ENCODE measurements at regions not wholly inside any gene's neighbourhood (a gene's known extent, or its start where the extent isn't known, plus 50 kb on each side); places are given as distances from the start of the nearest gene placed in this dataset.
A peak's percentile ranks its signal among the peaks of the same experiment; 100 is the strongest.

DNA sequence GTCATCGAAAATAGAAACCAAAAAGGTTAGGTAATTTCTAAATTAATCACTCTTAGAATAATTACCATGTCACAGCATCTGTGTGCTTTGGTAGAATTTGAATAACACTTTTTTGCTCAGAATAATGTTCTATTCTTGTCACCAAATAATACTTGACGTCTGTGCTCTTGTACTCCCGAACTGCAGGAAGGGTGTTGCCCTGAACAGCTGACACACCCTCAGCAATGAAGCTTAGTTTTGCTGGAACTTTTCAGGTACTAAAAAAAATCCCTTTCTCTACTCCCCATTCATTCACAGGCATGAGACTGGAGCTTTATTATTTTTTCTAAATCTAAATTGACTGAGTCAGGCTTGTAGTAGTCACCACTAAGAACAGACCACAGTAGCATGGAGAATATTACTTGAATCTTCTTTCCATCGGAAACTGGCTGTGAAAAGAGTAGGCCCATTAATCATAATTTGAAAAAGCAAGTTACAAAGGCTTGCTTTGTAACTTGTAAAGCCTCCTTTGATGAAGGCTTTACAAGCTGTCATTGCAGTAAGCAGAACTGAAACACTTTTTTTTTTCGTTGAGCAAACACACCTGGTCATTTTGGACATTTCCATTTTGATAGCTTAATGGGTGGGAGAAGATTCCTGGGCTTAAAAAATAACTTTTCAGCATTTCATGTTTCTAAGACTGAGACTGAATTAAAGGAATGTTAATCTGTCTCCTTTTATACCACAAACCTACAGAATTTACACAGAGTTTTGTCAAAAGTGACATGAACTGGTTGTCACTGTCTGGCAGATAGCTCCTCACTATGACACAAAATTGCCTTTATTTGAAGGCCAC is 70.3 kb upstream of the PELI1 start:
- Mint-ChIP-seq H3K27me3 (no peaks in the 10 kb centered on the region), H3K4me3 (no peak overlapping the region), H3K27ac (peak overlapping the region; percentile 56), H3K36me3 (ENCODE audit: low read depth) (no peaks in the 10 kb centered on the region), H3K4me1 (ENCODE audit: low read depth) (peaks cover 46% of the 10 kb centered on the region), H3K9me3 (no peaks in the 10 kb centered on the region)
- intact Hi-C loops (cut with micrococcal nuclease): loop anchor here (5.0 kb wide), 2 partner anchors 63 to 72 kb away; partner anchors contain the start of gene PELI1

DNA sequence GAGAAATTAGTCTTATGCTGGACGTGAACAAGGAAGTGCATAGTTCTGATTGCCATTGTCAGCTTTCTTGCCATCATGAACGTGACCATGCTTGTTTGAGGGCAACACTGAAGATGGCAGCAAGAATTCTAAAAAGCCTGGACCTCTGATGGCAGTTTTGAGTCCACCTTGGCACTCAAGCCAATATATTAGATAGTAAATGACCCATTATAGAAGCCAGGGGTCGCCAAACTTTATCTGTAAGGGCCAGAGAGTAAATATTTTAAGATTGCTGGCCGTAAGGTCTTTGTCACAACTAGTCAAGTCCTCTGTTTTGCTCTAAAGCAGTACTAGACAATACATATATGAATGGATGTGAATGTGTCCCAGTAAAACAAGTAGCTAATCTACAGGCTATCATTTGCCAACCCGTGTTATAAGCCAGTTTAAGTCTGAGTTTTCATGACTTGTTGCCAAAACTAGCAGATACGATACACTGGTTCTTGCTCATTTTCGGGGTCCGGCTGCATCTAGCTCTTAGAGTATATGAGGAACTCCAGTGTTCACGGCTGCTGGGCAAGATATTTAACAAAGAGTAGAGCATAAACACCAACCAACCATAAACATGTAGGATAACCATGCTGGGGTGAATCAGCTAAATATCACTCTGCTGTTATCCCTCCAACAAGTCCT is 73.1 kb upstream of the PELI1 start:
- H3K9me3 Mint-ChIP-seq: no peaks in the 10 kb centered on the region
- H3K4me3 Mint-ChIP-seq: no peak overlapping the region
- peaks cover 35% of the 10 kb centered on the region for H3K4me1 Mint-ChIP-seq (ENCODE audit: low read depth)
- no peaks in the 10 kb centered on the region for H3K36me3 Mint-ChIP-seq (ENCODE audit: low read depth)
- intact Hi-C loops (cut with micrococcal nuclease): no loop called here
- no peaks in the 10 kb centered on the region for H3K27me3 Mint-ChIP-seq
- no peak overlapping the region for H3K27ac Mint-ChIP-seq

DNA sequence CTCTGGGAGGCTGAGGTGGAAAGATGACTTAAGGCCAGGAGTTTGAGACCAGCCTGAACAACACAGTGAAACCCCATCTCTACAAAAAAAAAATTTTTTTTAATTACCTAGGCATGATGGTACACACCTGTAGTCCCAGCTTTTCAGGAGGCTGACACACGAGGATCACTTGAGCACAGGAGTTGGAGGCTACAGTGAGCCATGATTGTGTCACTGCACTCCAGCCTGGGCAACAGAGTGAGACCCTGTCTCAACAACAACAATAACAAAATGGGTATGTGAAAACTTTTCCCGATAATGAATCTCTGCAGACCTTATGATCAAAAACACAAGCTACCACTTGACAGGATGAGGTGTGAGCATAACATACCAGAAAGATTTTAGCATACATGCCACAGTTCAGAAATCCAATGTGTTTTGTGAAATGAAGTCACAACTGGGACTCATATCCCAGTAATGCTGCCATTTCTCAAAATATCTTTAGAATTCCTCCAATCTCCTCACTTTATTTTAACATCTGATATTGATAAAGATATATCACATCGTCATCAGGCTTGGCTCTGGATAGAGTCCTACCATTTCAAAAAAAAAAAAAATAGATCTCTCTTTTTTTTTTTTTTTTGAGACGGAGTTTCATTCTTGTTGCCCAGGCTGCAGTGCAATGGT is 74.0 kb upstream of the PELI1 start:
- Mint-ChIP-seq H3K4me1 (ENCODE audit: low read depth) (peaks cover 40% of the 10 kb centered on the region), H3K27ac (no peak overlapping the region), H3K36me3 (ENCODE audit: low read depth) (no peaks in the 10 kb centered on the region), H3K4me3 (no peak overlapping the region), H3K9me3 (no peaks in the 10 kb centered on the region), H3K27me3 (no peaks in the 10 kb centered on the region)
- intact Hi-C loops (cut with micrococcal nuclease): no loop called here

DNA sequence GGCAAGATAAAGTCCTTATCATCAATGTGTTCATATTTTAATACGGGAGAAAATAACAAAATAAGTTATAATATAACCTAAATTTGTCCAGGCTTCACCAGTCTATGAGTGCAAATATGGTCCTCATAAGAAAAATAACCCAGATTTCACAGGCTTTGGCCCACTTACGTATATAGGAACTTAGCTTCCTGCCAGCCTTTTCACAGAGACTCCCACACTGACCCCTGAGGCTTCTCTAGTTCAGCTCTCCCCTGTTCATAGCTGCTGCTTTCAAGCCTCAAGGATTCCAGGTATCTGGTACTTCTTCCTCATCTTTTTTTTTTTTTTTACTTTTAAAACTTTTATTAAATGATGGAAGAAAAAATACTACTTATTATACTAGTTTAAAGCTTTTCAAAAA is 74.9 kb upstream of the PELI1 start:
- no peaks in the 10 kb centered on the region for H3K27me3 Mint-ChIP-seq
- intact Hi-C loops (cut with micrococcal nuclease): no loop called here
- peaks cover 43% of the 10 kb centered on the region for H3K4me1 Mint-ChIP-seq (ENCODE audit: low read depth)
- H3K36me3 Mint-ChIP-seq (ENCODE audit: low read depth): no peaks in the 10 kb centered on the region
- H3K4me3 Mint-ChIP-seq: no peak overlapping the region
- peak overlapping the region; percentile 47 for H3K27ac Mint-ChIP-seq
- H3K9me3 Mint-ChIP-seq: no peaks in the 10 kb centered on the region

DNA sequence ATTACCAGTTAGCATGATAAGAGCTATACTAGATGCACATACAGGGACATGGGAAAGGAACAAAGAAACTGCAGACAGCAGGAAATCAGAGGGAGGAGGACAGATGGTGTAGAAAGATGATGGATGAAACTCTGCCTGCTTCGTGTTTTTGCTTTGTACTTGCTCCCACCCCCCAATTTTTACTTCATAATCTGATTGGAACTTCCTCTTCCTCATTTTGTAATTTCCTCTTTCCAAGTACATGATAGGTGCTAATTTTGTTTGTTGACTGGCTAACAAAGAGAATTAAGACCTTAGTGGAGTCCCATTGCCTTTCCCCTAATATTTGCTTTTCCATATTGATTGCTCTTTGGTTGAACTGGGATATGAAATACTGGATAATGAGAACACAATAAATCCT is 76.0 kb upstream of the PELI1 start:
- Mint-ChIP-seq H3K4me3 (no peak overlapping the region), H3K36me3 (ENCODE audit: low read depth) (no peaks in the 10 kb centered on the region), H3K27me3 (no peaks in the 10 kb centered on the region), H3K9me3 (no peaks in the 10 kb centered on the region), H3K4me1 (ENCODE audit: low read depth) (peaks cover 38% of the 10 kb centered on the region), H3K27ac (peak overlapping the region; percentile 55)
- intact Hi-C loops (cut with micrococcal nuclease): no loop called here

DNA sequence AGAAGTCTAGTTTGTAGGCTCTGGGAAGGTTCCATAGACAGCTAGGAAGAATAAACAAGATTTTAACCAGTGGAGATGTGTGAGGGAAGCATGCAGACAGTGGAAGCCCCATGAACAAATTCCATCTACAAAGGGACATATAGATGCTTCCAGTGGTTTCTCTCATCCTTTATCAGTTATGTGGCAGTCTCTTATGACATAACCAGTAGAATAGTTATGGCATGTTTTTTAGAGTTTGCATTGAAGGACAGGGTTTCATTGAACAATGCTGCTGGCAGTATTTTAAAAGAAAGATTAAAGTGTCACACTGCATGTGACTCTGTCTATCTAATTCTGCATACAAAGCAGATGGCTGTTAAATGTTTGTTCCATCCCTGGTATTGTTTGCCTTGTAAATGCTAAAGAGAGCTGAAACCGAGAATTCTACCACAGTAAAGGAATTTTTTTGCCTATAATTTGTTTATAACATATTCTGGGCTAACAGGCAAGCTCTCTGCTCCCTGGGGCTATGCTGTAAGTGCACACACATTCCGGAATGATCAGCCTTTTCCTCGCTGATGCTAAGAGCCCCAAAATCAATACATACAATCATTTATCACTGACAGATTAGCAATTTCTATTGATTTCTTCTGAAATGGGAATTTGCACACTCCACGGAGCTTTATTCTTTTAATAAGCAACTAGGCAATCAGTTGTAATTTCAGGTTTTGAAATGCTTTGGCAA is 76.8 kb upstream of the PELI1 start:
- H3K36me3 Mint-ChIP-seq (ENCODE audit: low read depth): no peaks in the 10 kb centered on the region
- no peak overlapping the region for H3K4me3 Mint-ChIP-seq
- no peaks in the 10 kb centered on the region for H3K9me3 Mint-ChIP-seq
- no peaks in the 10 kb centered on the region for H3K27me3 Mint-ChIP-seq
- H3K4me1 Mint-ChIP-seq (ENCODE audit: low read depth): peaks cover 38% of the 10 kb centered on the region
- no peak overlapping the region for H3K27ac Mint-ChIP-seq
- intact Hi-C loops (cut with micrococcal nuclease): no loop called here

DNA sequence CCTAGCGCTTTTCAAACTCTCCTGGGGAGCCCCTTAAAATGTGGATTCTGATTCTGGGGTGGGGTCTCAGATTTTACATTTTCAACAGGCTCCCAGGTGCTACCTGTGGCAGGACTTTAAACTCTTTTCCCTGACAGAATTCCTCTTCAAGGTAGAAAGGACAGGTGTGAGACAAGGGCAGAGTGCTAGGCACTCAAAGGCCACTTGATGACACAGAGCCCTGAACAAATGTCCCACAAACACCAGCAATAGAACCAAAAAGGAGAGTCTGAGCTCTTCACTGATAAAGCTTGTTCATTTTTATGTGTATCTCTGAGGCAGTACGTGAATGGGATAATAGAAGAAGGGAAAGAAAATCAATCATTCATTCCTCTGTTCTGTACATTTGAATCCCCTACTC is 77.7 kb upstream of the PELI1 start:
- Mint-ChIP-seq H3K4me1 (ENCODE audit: low read depth) (peaks cover 38% of the 10 kb centered on the region), H3K9me3 (no peaks in the 10 kb centered on the region), H3K27me3 (no peaks in the 10 kb centered on the region), H3K36me3 (ENCODE audit: low read depth) (no peaks in the 10 kb centered on the region), H3K4me3 (no peak overlapping the region), H3K27ac (no peak overlapping the region)
- intact Hi-C loops (cut with micrococcal nuclease): no loop called here

DNA sequence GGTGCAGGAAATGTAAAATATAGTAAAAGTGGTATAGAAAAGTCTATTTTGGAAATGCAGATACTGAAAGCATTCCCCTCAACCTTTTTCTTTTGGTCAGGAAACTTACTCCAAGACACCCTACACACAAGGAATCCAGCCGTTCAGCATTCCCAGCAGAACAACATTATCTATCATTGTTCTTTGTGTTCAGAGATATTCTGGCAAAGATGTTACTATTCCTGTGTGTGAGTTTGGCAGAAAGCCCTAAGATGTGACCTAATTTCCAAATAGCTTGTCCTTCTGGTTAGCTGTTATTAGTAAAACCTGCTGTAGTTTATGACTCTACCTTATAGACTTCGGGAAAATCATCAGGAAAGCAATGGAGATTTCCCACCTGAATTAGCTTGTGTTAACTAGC is 78.1 kb upstream of the PELI1 start:
- Mint-ChIP-seq H3K9me3 (no peaks in the 10 kb centered on the region), H3K27ac (no peak overlapping the region), H3K4me3 (no peak overlapping the region), H3K27me3 (no peaks in the 10 kb centered on the region), H3K4me1 (ENCODE audit: low read depth) (peaks cover 38% of the 10 kb centered on the region), H3K36me3 (ENCODE audit: low read depth) (no peaks in the 10 kb centered on the region)
- intact Hi-C loops (cut with micrococcal nuclease): no loop called here

DNA sequence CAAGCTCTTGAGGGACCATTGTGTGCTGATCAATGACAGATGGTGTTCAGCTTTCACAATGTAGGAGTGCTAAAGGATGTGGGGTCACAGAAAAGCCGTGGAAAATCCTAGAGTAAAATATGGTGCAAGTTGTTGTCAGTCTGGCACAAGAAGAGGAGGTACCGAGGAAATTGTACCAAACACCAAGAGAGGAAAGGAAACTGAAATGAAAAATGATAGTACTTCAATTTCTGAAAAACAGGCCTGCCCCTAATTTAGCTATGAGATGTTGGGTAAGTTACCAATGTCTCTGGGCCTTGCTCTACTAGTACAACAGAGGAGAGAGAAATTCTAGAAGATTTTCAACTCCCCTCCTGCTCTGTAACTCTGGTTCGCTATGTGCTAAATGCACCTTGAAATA is 78.8 kb upstream of the PELI1 start:
- Mint-ChIP-seq H3K27me3 (no peaks in the 10 kb centered on the region), H3K36me3 (ENCODE audit: low read depth) (no peaks in the 10 kb centered on the region), H3K4me3 (no peak overlapping the region), H3K4me1 (ENCODE audit: low read depth) (peaks cover 42% of the 10 kb centered on the region), H3K9me3 (no peaks in the 10 kb centered on the region), H3K27ac (peak overlapping the region; percentile 10)
- intact Hi-C loops (cut with micrococcal nuclease): no loop called here

DNA sequence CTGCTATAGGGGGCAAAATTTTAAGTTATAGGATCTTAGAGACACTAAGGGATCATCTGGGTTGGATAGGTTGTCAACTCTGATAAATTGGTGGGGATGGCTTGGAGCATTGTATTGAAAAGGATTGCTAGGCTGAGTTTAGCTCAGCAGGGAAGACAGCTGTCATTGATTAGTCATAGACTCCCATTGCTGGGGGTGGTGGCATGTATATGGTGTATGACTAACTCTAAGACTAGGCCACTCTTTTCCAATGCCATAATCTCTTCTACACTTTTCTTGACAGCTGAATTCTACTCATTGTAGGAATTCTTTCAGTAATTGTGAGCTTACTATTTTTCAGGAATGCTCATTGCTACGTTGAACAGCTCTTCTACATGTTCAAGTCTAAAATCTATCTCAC is 81.3 kb upstream of the PELI1 start:
- intact Hi-C loops (cut with micrococcal nuclease): no loop called here
- Mint-ChIP-seq H3K36me3 (ENCODE audit: low read depth) (no peaks in the 10 kb centered on the region), H3K27me3 (no peaks in the 10 kb centered on the region), H3K9me3 (no peaks in the 10 kb centered on the region), H3K4me3 (no peak overlapping the region), H3K27ac (no peak overlapping the region), H3K4me1 (ENCODE audit: low read depth) (peaks cover 47% of the 10 kb centered on the region)

DNA sequence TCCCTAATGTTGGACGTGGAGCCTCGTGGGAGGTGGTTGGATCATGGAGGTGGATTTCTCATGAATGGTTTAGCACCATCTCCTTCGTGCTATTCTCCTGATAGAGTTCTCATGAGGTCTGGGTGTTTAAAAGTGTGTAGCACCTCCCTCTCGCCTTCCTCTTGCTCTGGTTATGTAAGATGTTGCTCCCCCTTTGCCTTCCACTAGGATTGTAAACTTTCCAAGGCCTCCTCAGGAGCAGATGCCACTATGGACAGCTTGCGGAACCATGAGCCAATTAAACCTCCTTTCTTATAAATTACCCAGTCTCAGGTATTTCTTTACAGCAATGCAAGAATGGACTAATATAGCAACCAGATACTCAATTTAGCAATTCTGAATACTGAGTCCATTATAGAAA is 82.4 kb upstream of the PELI1 start:
- Mint-ChIP-seq H3K9me3 (no peaks in the 10 kb centered on the region), H3K4me1 (ENCODE audit: low read depth) (peaks cover 46% of the 10 kb centered on the region), H3K4me3 (no peak overlapping the region), H3K36me3 (ENCODE audit: low read depth) (no peaks in the 10 kb centered on the region), H3K27me3 (peaks cover 1% of the 10 kb centered on the region), H3K27ac (no peak overlapping the region)
- intact Hi-C loops (cut with micrococcal nuclease): no loop called here

DNA sequence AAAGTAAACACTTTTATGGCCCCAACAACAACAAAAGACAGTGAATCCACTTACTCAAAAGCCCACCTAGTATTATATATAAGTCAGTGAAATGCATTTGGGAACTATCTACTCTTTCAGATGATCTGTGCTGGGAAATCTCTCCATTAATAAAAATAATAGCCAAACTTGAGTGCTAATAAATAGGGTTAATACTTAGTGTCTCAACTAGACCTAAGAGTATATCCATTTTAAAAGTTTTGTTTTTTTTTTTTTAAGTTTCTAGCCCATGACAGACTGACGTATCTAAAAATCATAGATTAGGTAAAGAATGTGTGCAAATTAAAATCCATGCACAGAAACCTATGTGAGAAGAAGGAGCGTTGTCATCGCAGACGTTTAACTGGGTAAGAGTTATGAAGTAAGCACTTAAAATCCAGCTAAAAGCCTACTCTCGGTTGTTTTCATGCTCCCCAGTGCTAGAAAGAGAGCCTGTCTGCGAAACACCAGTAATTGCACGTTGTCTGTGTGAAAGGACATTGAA is 83.4 kb upstream of the PELI1 start:
- Mint-ChIP-seq H3K27ac (peak overlapping the region; percentile 88), H3K9me3 (no peaks in the 10 kb centered on the region), H3K4me3 (peak overlapping the region; percentile 89), H3K27me3 (peaks cover 1% of the 10 kb centered on the region), H3K4me1 (ENCODE audit: low read depth) (peaks cover 44% of the 10 kb centered on the region), H3K36me3 (ENCODE audit: low read depth) (no peaks in the 10 kb centered on the region)
- intact Hi-C loops (cut with micrococcal nuclease): loop anchor here (2.0 kb wide), 1 partner anchor 23 kb away; no protein-coding TSS in a partner anchor

DNA sequence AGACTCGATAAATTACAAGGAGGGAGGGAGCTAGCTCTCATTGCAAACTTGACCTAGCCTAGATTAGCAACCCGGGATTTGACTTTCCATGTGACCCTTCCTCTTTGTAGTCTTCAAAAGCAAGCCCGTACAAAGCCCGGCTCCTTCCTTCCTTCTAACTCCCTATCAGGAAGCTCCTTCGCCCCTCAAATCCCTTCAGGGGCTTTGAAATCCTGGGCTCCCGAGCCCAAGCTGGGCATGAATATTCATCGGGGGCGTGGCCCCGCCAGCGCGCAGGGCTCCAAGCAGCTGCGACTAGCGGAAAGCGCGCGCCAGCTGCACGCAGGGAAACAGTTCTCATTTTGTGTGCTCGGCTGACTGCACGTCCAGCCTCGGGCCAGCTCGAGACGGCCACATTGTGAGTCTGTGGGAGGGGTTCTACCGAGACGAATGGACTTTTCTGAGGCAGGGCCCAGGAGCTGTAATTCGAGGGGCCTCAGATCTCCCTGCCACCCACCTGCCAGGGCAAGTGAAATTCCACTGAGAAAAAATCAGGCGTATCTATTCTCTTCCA is 84.0 kb upstream of the PELI1 start:
- no peaks in the 10 kb centered on the region for H3K36me3 Mint-ChIP-seq (ENCODE audit: low read depth)
- intact Hi-C loops (cut with micrococcal nuclease): loop anchor here (2.0 kb wide), 1 partner anchor 23 kb away; no protein-coding TSS in a partner anchor
- no peaks in the 10 kb centered on the region for H3K9me3 Mint-ChIP-seq
- peaks cover 38% of the 10 kb centered on the region for H3K4me1 Mint-ChIP-seq (ENCODE audit: low read depth)
- H3K4me3 Mint-ChIP-seq: peak overlapping the region; percentile 89
- H3K27ac Mint-ChIP-seq: peak overlapping the region; percentile 88
- peaks cover 1% of the 10 kb centered on the region for H3K27me3 Mint-ChIP-seq
